Stimulated activated memory B cell treated with anti-CD40 and anti-IgM and Interleukin-4, amounts not matched to agents 10 μg/mL and 1 μg/mL and 100 μg/mL, for 72 hours (primary cell): ENCODE measurements at regions not wholly inside any gene's neighbourhood (a gene's known extent, or its start where the extent isn't known, plus 50 kb on each side); places are given as distances from the start of the nearest gene placed in this dataset.
"Not testable (repeated sequence)": the region's sequence is repeated elsewhere in the genome, so short reads cannot be mapped to it uniquely, and the experiment has no call there.

Experiments used
- ATAC-seq: fragments of 150-1000 bp; cut with Tn5 transposase; 2 replicates; pipeline ENCODE4 v1.10.0; 2021
- H3K27ac Mint-ChIP-seq: one replicate; pipeline ENCODE4 v1.8.0; 2022; ENCODE audit warnings: mild to moderate bottlenecking, mixed read lengths
- H3K27me3 Mint-ChIP-seq: one replicate; pipeline ENCODE4 v1.8.0; 2022; ENCODE audit warnings: mixed read lengths
- H3K36me3 Mint-ChIP-seq: one replicate; pipeline ENCODE4 v1.8.0; 2022; ENCODE audit warnings: mixed read lengths
- H3K4me1 Mint-ChIP-seq: one replicate; pipeline ENCODE4 v1.8.0; 2022; ENCODE audit warnings: mixed read lengths
- H3K4me3 Mint-ChIP-seq: one replicate; pipeline ENCODE4 v1.8.0; 2022; ENCODE audit warnings: mild to moderate bottlenecking, moderate library complexity, mixed read lengths
- H3K9me3 Mint-ChIP-seq: one replicate; pipeline ENCODE4 v1.8.0; 2022; ENCODE audit warnings: mixed read lengths

DNA sequence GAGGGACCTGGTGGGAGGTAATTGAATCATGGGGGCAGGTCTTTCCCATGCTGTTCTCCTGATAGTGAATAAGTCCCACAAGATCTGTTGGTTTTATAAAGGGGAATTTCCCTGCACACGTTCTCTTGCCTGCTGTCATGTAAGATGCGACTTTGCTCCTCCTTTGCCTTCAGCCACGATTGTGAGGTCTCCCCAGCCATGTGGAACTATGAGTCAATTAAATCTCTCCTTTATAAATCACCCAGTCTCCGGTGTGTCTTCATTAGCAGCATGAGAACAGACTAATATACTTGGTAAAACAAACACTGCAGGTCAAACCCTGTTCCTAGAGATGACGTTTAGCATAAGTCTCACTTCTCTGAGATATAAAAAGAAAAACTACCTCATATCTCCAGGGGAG lies 148.3 kb downstream of the MATN1 start:
- H3K27me3 Mint-ChIP-seq: peaks cover 28% of the 10 kb centered on the region
- H3K9me3 Mint-ChIP-seq: no peaks in the 10 kb centered on the region
- H3K4me1 Mint-ChIP-seq: no peaks in the 10 kb centered on the region
- no peak overlapping the region for H3K4me3 Mint-ChIP-seq
- ATAC-seq: no peak
- no peaks in the 10 kb centered on the region for H3K36me3 Mint-ChIP-seq
- H3K27ac Mint-ChIP-seq: no peak overlapping the region

DNA sequence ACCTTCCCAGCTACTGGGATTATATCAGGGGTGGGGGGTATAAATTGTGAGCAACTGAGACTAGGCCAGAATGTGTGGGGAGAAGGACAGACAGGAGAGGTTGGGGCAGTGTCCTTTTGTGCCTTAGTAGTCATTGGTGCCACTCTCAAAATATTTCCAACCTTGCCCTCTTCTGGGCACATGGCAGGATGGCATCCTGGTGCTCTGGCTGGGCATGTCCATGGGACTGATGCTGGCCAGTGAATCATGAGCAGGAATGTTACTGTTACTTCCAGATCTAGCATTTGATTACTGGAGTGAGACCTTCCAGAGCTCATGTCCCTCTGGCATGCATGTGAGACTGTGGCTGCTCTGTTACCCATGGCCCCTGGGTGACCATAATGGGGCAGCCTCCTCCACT lies 151.2 kb downstream of the MATN1 start:
- Mint-ChIP-seq H3K27me3 (peaks cover 38% of the 10 kb centered on the region), H3K4me1 (no peaks in the 10 kb centered on the region), H3K36me3 (no peaks in the 10 kb centered on the region), H3K9me3 (no peaks in the 10 kb centered on the region), H3K4me3 (no peak overlapping the region), H3K27ac (no peak overlapping the region)
- ATAC-seq: no peak

DNA sequence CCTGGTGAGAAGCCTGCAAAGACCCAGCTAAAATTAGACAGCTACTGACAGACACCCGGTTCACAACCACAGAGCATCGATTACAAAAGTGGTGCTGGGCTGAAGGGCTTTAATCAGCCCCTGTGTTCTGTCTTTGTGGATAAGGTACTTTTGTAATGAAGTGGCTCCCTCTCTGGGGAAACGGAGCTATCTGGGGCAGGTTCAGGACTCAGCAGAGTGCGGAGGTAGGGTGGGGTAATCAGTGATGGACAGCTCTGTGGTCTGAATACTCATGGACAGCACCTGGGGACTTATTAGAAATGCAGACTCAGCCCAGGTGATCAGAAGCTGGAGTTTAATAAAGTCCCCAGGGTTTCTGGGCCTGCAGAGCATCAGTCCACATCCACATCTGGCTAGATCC lies 152.0 kb downstream of the MATN1 start:
- ATAC-seq: no peak
- Mint-ChIP-seq H3K27ac (no peak overlapping the region), H3K4me3 (no peak overlapping the region), H3K4me1 (no peaks in the 10 kb centered on the region), H3K27me3 (peaks cover 38% of the 10 kb centered on the region), H3K9me3 (no peaks in the 10 kb centered on the region), H3K36me3 (no peaks in the 10 kb centered on the region)

DNA sequence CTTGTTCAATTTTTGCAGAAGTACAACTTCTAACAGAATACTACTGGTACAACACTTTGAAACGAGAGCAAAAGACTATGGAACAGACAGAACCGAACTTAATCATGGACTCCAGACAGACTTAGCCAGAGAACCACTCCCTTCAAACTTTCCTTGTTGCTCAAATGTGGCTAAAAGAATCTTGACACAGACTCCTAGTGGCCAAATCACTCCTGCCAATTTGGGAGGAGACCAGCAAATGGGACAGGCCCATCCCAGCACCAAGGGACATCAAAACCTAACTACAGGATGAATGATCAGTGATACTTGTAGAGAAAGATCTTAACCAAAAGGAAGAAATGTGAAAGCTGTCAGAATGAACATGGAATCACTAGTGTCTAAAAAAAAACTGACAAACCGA lies 154.0 kb downstream of the MATN1 start:
- Mint-ChIP-seq H3K4me3 (no peak overlapping the region), H3K36me3 (no peaks in the 10 kb centered on the region), H3K9me3 (peaks cover 9% of the 10 kb centered on the region), H3K27ac (no peak overlapping the region), H3K27me3 (peaks cover 38% of the 10 kb centered on the region), H3K4me1 (no peaks in the 10 kb centered on the region)
- no peak for ATAC-seq

DNA sequence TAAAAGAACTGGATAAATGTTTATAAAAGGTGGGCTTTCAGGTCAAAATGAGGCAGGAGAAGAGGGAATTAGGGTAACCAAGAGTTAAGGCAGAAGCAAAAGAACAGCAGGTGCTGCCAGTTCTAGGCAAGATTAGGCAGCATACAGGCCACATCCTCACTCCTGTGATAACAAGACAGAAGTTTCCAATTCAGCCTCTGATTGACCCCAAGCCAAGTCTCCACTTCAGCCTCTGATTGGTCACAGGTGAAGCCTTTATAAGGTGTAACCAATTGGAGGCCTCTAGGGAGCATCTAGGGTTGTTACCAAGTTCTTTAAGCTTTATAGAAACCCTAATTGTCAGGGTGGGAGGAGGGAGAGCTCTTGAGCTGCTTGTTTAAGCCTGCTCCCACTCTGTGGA lies 160.8 kb downstream of the MATN1 start:
- H3K4me1 Mint-ChIP-seq: no peaks in the 10 kb centered on the region
- H3K36me3 Mint-ChIP-seq: no peaks in the 10 kb centered on the region
- peaks cover 8% of the 10 kb centered on the region for H3K27me3 Mint-ChIP-seq
- peaks cover 31% of the 10 kb centered on the region for H3K9me3 Mint-ChIP-seq
- H3K27ac Mint-ChIP-seq: no peak overlapping the region
- ATAC-seq: no peak
- H3K4me3 Mint-ChIP-seq: no peak overlapping the region

DNA sequence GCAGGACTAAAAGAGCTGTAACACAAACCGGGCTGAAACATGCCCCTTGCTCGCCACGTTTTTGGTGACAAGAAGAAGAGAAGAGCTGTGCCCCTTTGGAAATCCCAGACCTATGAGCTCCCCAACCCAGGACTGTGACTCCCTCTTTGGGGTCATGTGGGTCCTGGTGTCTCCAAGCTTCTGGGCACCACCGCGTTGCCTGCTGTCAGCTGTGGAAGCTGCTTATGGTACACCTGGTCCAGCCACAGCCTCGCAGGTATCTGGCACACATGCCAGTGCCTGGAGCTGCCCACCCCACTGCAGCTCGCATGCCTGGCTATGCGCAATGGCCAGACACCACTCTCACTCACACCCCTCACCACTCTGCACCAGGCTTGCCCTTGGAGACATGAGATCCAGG lies 171.8 kb downstream of the MATN1 start:
- no peak for ATAC-seq
- Mint-ChIP-seq H3K36me3 (no peaks in the 10 kb centered on the region), H3K9me3 (peaks cover 2% of the 10 kb centered on the region), H3K4me1 (no peaks in the 10 kb centered on the region), H3K27me3 (peaks cover 41% of the 10 kb centered on the region), H3K4me3 (no peak overlapping the region), H3K27ac (no peak overlapping the region)

DNA sequence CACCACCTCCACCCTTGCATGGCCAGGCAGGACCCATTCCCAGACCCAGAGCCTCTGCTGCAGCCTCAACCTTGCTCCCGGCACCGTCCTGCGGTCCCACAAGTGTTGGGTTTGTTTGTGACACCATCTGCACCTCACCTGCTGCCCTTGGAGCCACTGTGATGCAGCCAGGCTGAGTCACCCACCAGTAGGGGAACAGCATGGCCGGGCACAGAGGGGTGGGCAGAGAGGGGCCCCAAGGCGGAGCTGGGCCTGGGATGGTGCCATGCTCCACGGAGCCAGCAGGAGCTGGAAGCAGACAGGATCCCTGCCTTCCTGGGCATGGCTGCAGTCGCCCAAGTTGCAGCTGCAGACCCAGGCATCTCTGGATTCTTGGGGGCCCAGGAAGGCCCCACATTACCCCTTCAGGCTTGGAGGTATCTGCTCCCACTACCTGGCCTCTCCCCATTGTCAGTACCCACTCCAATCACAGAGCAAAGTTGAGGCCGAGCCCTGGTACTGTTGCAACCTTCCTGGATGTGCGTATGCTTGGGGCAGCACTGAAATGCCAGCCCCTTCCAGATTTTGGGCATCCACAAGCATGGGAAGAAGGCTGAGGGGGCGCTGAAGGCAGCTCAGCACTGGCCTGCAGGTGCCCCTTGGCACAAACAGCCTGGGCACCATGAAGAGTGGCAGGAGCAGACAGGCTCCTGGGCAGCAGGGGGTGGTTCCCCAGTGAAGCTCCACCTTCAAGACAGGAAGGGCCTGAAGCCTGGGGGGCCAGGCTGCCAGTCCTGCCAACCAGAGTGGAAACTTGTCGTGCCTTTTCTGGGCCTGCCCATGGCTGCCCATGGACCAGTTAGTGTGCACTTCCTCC lies 172.8 kb downstream of the MATN1 start:
- Mint-ChIP-seq H3K4me3 (no peak overlapping the region), H3K36me3 (no peaks in the 10 kb centered on the region), H3K27ac (no peak overlapping the region), H3K4me1 (no peaks in the 10 kb centered on the region), H3K9me3 (peaks cover 2% of the 10 kb centered on the region), H3K27me3 (peaks cover 35% of the 10 kb centered on the region)
- ATAC-seq: no peak

DNA sequence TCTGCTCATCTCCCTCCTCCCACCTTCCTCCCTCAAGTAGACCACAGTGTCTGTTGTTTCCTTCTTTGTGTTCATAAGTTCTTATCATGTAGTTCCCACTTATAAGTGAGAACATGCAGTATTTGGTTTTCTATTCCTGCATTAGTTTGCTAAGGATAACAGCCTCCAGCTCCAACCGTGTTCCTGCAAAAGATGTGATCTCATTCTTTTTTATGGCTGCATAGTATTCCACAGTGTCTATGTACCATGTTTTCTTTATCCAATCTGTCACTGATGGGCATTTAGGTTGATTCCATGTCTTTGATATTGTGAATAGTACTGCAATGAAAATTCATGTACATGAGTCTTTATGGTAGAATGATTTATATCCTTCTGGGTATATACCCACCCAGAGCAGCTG lies 173.5 kb downstream of the MATN1 start:
- not testable (repeated sequence) for H3K27ac Mint-ChIP-seq, H3K4me3 Mint-ChIP-seq, H3K9me3 Mint-ChIP-seq, H3K4me1 Mint-ChIP-seq, H3K36me3 Mint-ChIP-seq, ATAC-seq
- H3K27me3 Mint-ChIP-seq: peaks cover 35% of the 10 kb centered on the region

DNA sequence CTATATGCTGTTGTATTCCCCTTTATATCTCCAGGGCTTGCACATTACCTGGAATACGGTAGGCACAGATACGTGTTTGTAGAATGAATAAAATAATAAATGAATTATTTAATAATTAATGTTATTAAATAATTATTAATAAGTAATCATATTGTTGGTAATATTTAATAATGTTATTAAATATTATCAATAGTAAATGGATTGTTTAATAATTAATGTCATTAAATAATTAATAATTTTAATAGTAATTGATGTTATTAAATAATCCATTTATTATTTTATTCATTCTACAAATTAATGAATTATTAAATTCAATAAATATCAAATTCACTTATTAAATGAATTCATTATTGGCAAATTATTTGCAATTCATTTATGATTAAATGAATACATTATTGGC lies 175.1 kb downstream of the MATN1 start:
- H3K4me3 Mint-ChIP-seq: no peak overlapping the region
- H3K4me1 Mint-ChIP-seq: no peaks in the 10 kb centered on the region
- peaks cover 2% of the 10 kb centered on the region for H3K9me3 Mint-ChIP-seq
- H3K27ac Mint-ChIP-seq: no peak overlapping the region
- H3K27me3 Mint-ChIP-seq: peaks cover 32% of the 10 kb centered on the region
- H3K36me3 Mint-ChIP-seq: no peaks in the 10 kb centered on the region
- ATAC-seq: no peak

DNA sequence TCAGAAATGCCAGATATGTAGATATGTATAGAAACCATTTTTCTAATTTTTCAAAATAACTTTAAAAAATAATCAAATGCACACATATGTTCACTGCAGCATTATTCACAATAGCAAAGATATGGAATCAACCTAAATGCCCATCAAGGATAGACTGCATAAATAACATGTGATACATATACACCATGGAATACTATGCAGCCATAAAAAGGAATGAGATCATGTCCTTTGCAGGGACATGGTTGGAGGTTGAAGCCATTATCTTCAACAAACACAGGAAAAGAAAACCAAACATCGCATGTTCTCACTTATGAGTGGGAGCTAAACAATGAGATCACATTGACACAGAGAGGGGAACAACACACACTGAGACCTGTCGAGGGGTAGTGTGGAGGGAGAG lies 176.1 kb downstream of the MATN1 start:
- H3K4me3 Mint-ChIP-seq, H3K36me3 Mint-ChIP-seq, ATAC-seq, H3K9me3 Mint-ChIP-seq, H3K27ac Mint-ChIP-seq, H3K4me1 Mint-ChIP-seq: not testable (repeated sequence)
- peaks cover 22% of the 10 kb centered on the region for H3K27me3 Mint-ChIP-seq

DNA sequence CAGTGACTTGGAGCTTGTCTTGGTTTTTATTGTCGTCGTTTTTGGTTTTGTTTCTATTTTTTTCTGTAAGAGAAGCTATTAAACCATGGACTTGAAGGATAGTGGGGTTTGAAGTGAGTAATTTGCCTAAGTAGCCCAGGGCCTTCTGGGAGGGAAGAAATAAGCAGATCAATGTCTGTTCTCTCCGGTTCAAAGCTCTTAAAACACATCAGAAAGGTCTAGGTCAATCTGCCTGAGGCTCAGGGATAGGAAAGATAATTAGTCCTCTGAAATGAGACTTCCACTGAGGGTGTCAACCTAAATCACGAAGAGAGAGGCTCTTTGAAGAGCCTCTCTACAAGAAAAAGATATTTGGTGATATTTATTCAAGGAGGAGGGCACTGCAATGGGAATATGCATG lies 178.0 kb downstream of the MATN1 start:
- Mint-ChIP-seq H3K9me3 (peaks cover 6% of the 10 kb centered on the region), H3K4me3 (no peak overlapping the region), H3K4me1 (no peaks in the 10 kb centered on the region), H3K36me3 (no peaks in the 10 kb centered on the region), H3K27ac (no peak overlapping the region), H3K27me3 (peaks cover 26% of the 10 kb centered on the region)
- no peak for ATAC-seq

DNA sequence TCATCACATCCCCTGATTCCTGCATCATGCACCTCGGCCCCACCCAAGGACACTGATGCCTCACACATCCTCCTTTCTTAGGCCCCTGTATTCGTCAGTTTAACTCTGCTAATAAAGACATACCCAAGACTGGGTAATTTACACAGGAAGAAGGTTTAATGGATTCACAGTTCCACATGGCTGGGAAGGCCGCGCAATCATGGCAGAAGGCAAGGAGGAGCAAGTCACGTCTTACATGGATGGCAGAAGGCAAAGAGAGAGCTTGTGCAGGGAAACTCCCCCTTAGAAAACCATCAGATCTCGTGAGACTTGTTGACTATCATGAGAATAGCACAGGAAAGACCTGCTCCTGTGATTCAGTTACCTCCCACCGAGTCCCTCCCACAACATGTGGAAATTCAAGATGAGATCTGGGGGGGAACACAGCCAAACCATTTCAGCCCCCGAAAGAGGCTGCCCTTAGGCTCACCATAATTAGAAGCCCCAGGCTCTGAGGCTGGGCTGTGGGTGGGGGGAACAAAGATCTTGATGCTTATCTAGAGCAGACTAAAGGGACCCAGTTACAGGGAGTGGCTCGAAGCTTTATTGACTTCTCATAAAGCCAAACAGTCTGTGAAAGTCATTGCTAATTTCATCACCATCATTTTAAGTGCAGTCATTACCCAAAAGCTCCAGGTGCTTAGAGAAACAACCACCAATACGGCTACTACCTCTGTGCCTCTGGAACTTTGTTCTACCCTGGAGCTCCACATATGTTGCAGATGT lies 181.5 kb downstream of the MATN1 start:
- H3K4me1 Mint-ChIP-seq: no peaks in the 10 kb centered on the region
- H3K27me3 Mint-ChIP-seq: peaks cover 9% of the 10 kb centered on the region
- H3K36me3 Mint-ChIP-seq: no peaks in the 10 kb centered on the region
- H3K9me3 Mint-ChIP-seq: peaks cover 3% of the 10 kb centered on the region
- no peak overlapping the region for H3K27ac Mint-ChIP-seq
- ATAC-seq: no peak
- no peak overlapping the region for H3K4me3 Mint-ChIP-seq

DNA sequence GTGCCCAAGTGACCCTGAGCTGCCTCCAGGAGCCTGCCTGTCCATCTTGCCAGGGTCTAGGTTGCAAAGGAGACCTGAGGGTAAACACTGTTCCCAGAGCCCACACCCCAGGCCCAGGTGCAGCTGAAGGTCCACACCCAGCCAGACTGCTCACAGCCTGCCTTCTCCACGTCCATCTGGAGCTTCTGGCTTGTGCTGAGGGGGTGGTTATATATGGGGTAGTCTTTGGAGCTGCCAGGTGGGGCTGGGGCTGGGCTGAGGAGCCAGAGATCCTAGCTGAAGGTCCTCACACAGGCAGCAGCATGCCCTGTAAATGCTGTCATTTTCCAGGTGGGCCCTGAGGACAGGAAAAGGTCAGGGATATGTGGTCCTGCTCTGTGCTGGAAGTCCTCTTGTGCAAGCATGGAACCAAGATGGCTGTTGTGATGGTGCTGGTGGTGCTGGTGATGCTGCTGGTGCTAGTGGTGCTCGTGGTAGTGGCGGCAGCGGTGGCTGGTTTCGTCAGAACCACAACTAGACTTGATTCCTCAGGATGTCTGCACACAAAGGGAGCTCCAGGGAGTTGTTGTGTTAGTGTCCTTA lies 182.7 kb downstream of the MATN1 start:
- Mint-ChIP-seq H3K4me3 (no peak overlapping the region), H3K9me3 (peaks cover 3% of the 10 kb centered on the region), H3K36me3 (no peaks in the 10 kb centered on the region), H3K4me1 (no peaks in the 10 kb centered on the region), H3K27ac (no peak overlapping the region), H3K27me3 (peaks cover 11% of the 10 kb centered on the region)
- no peak for ATAC-seq

DNA sequence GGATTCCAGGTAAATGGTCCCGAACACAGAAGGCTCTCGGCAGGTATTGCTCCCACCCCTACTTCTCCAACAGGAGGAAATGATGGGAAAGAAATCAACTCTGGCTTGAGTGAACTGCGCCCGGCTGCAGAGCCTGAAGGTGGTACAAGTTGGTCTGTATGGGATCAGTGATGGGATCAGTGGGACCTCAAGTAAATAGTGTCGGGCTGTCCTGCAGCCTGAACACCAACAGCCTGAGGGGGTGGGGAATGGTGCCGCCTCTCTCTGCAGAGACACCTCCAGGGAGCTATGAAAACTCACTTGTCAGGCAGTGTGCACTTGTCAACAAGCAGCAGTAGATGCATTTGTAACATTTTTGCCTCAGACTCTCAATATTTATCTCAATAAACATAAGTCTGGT lies 183.5 kb downstream of the MATN1 start:
- peaks cover 17% of the 10 kb centered on the region for H3K27me3 Mint-ChIP-seq
- no peaks in the 10 kb centered on the region for H3K36me3 Mint-ChIP-seq
- no peak overlapping the region for H3K27ac Mint-ChIP-seq
- H3K9me3 Mint-ChIP-seq: peaks cover 3% of the 10 kb centered on the region
- no peaks in the 10 kb centered on the region for H3K4me1 Mint-ChIP-seq
- ATAC-seq: no peak
- H3K4me3 Mint-ChIP-seq: no peak overlapping the region

DNA sequence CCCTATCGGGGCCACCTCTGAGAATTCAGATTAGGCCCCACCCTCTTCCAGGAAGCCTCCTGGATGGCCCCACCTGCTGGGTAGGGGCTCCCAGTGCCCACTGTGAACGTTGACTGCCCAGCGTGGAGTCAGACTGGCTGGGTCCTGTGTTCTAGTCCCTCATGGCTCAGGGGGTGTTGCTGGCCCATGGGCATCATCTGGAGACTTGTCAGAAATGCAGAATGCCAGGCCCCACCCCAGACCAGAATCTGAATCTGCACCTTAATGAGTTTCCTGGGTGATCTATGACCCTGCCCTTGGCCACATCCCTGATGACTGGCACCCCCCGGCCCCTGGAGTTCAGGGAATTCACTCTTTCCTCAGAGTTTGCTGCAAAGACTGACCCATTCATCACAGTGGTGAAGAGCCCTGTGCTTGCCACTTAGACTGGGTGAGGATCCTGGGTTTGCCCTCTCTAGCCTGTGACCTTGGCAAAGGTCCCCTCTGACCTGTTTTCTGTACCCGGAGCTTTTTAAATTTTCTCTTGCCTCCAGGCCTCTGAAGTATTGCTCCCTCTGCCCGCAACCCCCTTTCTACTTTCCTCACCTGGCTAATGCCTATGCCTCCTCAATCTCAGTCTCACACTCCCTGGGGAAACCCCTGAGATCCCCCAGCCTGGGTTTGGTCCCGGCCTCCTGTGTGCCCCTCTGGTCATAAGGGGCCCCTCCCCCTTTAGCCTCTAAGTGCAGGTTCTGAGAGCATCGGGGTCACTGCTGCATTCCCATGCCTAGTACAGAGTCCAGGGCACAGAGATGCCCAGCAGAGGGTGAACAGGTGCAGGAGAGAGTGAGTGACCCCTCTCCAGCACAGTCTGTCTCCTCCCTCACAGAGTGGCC lies 184.2 kb downstream of the MATN1 start:
- ATAC-seq: no peak
- Mint-ChIP-seq H3K4me1 (no peaks in the 10 kb centered on the region), H3K4me3 (no peak overlapping the region), H3K27ac (no peak overlapping the region), H3K27me3 (peaks cover 17% of the 10 kb centered on the region), H3K9me3 (peaks cover 3% of the 10 kb centered on the region), H3K36me3 (no peaks in the 10 kb centered on the region)
